B cell (primary cell): ENCODE measurements at regions not wholly inside any gene's neighbourhood (a gene's known extent, or its start where the extent isn't known, plus 50 kb on each side); places are given as distances from the start of the nearest gene placed in this dataset.

Source experiments
- ATAC-seq: fragments of 200-7000 bp; cut with Tn5 transposase; one replicate; pipeline ENCODE4 v1.10.0; 2021; ENCODE audit warnings: low read depth, mild to moderate bottlenecking, moderate number of reproducible peaks, moderate library complexity
- CTCF ChIA-PET: fragments of 350-600 bp; sonication (Branson Sonifier 250); formaldehyde crosslinking; loops from one replicate; lab custom pipeline; 2021; ENCODE audit warnings: antibody characterized with exemption, inconsistent platforms; lab: Charles Lee
- POLR2A ChIA-PET: fragments of 350-600 bp; sonication (Branson Sonifier 250); formaldehyde crosslinking; loops from one replicate; lab custom pipeline; 2021; ENCODE audit warnings: antibody characterized with exemption; lab: Charles Lee
- DNase-seq: peaks from one replicate; pipeline ENCODE4 v3.0.0; 2013
- H2AFZ ChIP-seq: 2 replicates; pipeline ENCODE4 v1.6.1; 2012; ENCODE audit warnings: mild to moderate bottlenecking, low read depth, low read length; ENCODE audit not compliant: insufficient read depth, poor library complexity, severe bottlenecking
- H3K27ac ChIP-seq, 2 donors: 1 replicate in 1 of 2; 2 replicates in 1 of 2; pipeline ENCODE4 v1.5.1; 2012 to 2013; ENCODE audit warnings: low read length in 2 of 2, mild to moderate bottlenecking in 2 of 2, moderate library complexity in 1 of 2
- H3K27me3 ChIP-seq, 4 experiments: fragments of 200-600 bp in 1 of 4; sonication (generic) in 1 of 4; replicated peaks in 1 of 4; 1 replicate in 2 of 4; 2 replicates in 2 of 4; pipeline versions ENCODE4 v1.6.1 to v1.7.0; 2013 to 2016; ENCODE audit warnings: low read length in 3 of 4, mild to moderate bottlenecking in 2 of 4, mixed read lengths in 1 of 4, moderate library complexity in 1 of 4; ENCODE audit not compliant: insufficient read depth in 4 of 4, control insufficient read depth in 3 of 4; ENCODE audit errors: control extremely low read depth in 1 of 4
- H3K36me3 ChIP-seq, 2 experiments: replicated peaks in 1 of 2; 1 replicate in 1 of 2; 2 replicates in 1 of 2; pipeline versions ENCODE4 v1.6.1 to v1.7.1; 2013; ENCODE audit warnings: low read length in 1 of 2; ENCODE audit not compliant: insufficient read depth in 2 of 2, control insufficient read depth in 1 of 2; ENCODE audit errors: control extremely low read depth in 1 of 2, extremely low read depth in 1 of 2
- H3K4me1 ChIP-seq, 2 donors: fragments of 200-600 bp in 1 of 2; sonication (generic) in 1 of 2; 1 replicate in 1 of 2; 2 replicates in 1 of 2; pipeline versions ENCODE4 v1.5.1 to v1.6.1; 2013 to 2017; ENCODE audit warnings: low read length in 2 of 2; ENCODE audit not compliant: control insufficient read depth in 2 of 2, insufficient read depth in 2 of 2
- H3K4me2 ChIP-seq: replicated peaks from 2 replicates; pipeline ENCODE3; 2012; ENCODE audit warnings: mild to moderate bottlenecking, low read depth, low read length; ENCODE audit not compliant: poor library complexity, severe bottlenecking
- H3K4me3 ChIP-seq, 5 experiments: fragments of 200-600 bp in 1 of 5; sonication (generic) in 1 of 5; 1 replicate in 3 of 5; 2 replicates in 2 of 5; pipeline versions ENCODE4 v1.5.1 to v1.7.0; 2011 to 2016; ENCODE audit warnings: low read length in 4 of 5, mild to moderate bottlenecking in 4 of 5, low read depth in 2 of 5, control low read depth in 1 of 5, moderate library complexity in 1 of 5; ENCODE audit not compliant: insufficient read depth in 1 of 5; ENCODE audit errors: control extremely low read depth in 1 of 5, extremely low read depth in 1 of 5
- H3K79me2 ChIP-seq: fragments of 200-600 bp; sonication (generic); one replicate; pipeline ENCODE4 v1.6.0; 2016; ENCODE audit warnings: low read length; ENCODE audit not compliant: control insufficient read depth, insufficient read depth
- H3K9ac ChIP-seq: fragments of 200-600 bp; sonication (generic); 2 replicates; pipeline ENCODE4 v1.6.1; 2017; ENCODE audit warnings: mild to moderate bottlenecking, low read length, moderate library complexity
- H3K9me3 ChIP-seq, 3 donors: one replicate each; pipeline versions ENCODE4 v1.6.1 to v1.7.1; 2013; ENCODE audit warnings: low read length in 2 of 3; ENCODE audit not compliant: control insufficient read depth in 2 of 3, insufficient read depth in 1 of 3; ENCODE audit errors: control extremely low read depth in 1 of 3
- H4K20me1 ChIP-seq: 2 replicates; pipeline ENCODE4 v1.6.0; 2012; ENCODE audit warnings: mild to moderate bottlenecking, low read length; ENCODE audit not compliant: insufficient read depth, control insufficient read depth, poor library complexity, severe bottlenecking
- H3K27ac Mint-ChIP-seq: one replicate; pipeline ENCODE4 v1.8.0; 2021; ENCODE audit warnings: mixed read lengths
- H3K27me3 Mint-ChIP-seq: one replicate; pipeline ENCODE4 v1.8.0; 2021; ENCODE audit warnings: mixed read lengths
- H3K4me1 Mint-ChIP-seq: one replicate; pipeline ENCODE4 v1.8.0; 2021; ENCODE audit warnings: mixed read lengths
- H3K4me3 Mint-ChIP-seq: one replicate; pipeline ENCODE4 v1.8.0; 2021; ENCODE audit warnings: mixed read lengths
- H3K9me3 Mint-ChIP-seq: one replicate; pipeline ENCODE4 v1.8.0; 2022; ENCODE audit warnings: mixed read lengths; ENCODE audit not compliant: insufficient read depth
- EZH2 ChIP-seq: IDR thresholded peaks from 2 replicates; pipeline ENCODE4 v1.6.1; 2012; ENCODE audit warnings: borderline replicate concordance, low read depth, mild to moderate bottlenecking, moderate library complexity, low read length; ENCODE audit not compliant: insufficient read depth, poor library complexity, severe bottlenecking
- WGBS: methylation state at CpG from one replicate; pipeline ENCODE4 v1.1.5; 2013; ENCODE audit warnings: missing lambda C conversion rate; ENCODE audit not compliant: insufficient coverage; 5-methylcytosine and 5-hydroxymethylcytosine counted together
- intact Hi-C: fragments of 100-400 bp; cut with micrococcal nuclease; formaldehyde crosslinking; loops from one replicate; pipeline ENCODE4 v1.10.0; 2022
- TF ChIP-seq, protein P1 (sequence below): fragments of 200-600 bp; IDR thresholded peaks from one replicate; pipeline ENCODE4 v1.8.0; 2022; ENCODE audit warnings: antibody characterized with exemption, mild to moderate bottlenecking

GRCh38 chrX:22730542-22730941, 269.2 kb upstream of the DDX53 start:
- Histone ChIP-seq H3K4me3 (no peak overlapping the region), H4K20me1 (no peaks in the 10 kb centered on the region), H2AFZ (no peak overlapping the region), H3K27me3 (no peaks in the 10 kb centered on the region), H3K79me2 (no peaks in the 10 kb centered on the region), H3K27ac (no peak overlapping the region), H3K9ac (no peak overlapping the region), H3K9me3 (no peaks in the 10 kb centered on the region), H3K4me1 (no peaks in the 10 kb centered on the region), H3K36me3 (no peaks in the 10 kb centered on the region), H3K4me2 (no peak overlapping the region)
- DNase-seq (no peak), ATAC-seq (no peak)
- TF ChIP-seq, protein P1, sequence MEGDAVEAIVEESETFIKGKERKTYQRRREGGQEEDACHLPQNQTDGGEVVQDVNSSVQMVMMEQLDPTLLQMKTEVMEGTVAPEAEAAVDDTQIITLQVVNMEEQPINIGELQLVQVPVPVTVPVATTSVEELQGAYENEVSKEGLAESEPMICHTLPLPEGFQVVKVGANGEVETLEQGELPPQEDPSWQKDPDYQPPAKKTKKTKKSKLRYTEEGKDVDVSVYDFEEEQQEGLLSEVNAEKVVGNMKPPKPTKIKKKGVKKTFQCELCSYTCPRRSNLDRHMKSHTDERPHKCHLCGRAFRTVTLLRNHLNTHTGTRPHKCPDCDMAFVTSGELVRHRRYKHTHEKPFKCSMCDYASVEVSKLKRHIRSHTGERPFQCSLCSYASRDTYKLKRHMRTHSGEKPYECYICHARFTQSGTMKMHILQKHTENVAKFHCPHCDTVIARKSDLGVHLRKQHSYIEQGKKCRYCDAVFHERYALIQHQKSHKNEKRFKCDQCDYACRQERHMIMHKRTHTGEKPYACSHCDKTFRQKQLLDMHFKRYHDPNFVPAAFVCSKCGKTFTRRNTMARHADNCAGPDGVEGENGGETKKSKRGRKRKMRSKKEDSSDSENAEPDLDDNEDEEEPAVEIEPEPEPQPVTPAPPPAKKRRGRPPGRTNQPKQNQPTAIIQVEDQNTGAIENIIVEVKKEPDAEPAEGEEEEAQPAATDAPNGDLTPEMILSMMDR = no peak
- no peak for TF ChIP-seq EZH2
- H3K27ac Mint-ChIP-seq = no peak overlapping the region
- no peak overlapping the region for H3K4me3 Mint-ChIP-seq
- intact Hi-C loops = no loop called here
- H3K27me3 Mint-ChIP-seq = no peaks in the 10 kb centered on the region
- CTCF ChIA-PET = no interaction called here
- H3K4me1 Mint-ChIP-seq = no peaks in the 10 kb centered on the region
- POLR2A ChIA-PET = no interaction called here
- 96% methylated on average over 4 of the region's 6 CpGs for WGBS
- H3K9me3 Mint-ChIP-seq = no peaks in the 10 kb centered on the region

DNA sequence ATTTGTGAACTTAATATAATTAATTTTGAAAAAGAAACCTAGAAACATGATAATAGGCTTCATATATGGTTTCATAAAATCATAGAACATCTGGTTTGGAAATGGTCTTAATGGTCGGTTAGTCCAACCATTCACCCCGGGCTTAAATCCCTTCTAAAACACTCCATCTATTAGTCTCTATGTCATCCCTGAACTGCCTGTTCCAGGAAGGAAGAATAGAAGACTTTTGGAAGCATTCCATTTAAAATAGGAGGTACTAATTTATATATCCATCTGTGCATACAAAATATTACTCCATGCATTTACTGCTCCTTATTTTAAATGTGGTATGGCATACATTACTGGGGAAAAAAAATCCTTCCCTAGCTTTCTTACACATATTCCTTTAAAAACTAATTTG, 262.2 kb upstream of the DDX53 start:
- WGBS = no CpG with 5 or more reads among the region's 2 CpGs
- Histone ChIP-seq H4K20me1 (no peaks in the 10 kb centered on the region), H3K79me2 (no peaks in the 10 kb centered on the region), H3K9ac (no peak overlapping the region), H3K9me3 (no peaks in the 10 kb centered on the region), H3K36me3 (no peaks in the 10 kb centered on the region), H3K4me2 (no peak overlapping the region), H3K27me3 (no peaks in the 10 kb centered on the region), H3K4me3 (no peak overlapping the region), H3K27ac (no peak overlapping the region), H2AFZ (no peak overlapping the region), H3K4me1 (no peaks in the 10 kb centered on the region)
- CTCF ChIA-PET = interaction anchor here (0.8 kb wide), 1 partner anchor 11 kb away, joined by 3 read pairs; no protein-coding TSS in a partner anchor
- no peak for TF ChIP-seq EZH2
- TF ChIP-seq, protein P1 = no peak
- intact Hi-C loops = no loop called here
- H3K27ac Mint-ChIP-seq = no peak overlapping the region
- no peak overlapping the region for H3K4me3 Mint-ChIP-seq
- DNase-seq (no peak), ATAC-seq (no peak)
- POLR2A ChIA-PET = no interaction called here
- H3K4me1 Mint-ChIP-seq = no peaks in the 10 kb centered on the region
- no peaks in the 10 kb centered on the region for H3K27me3 Mint-ChIP-seq
- no peaks in the 10 kb centered on the region for H3K9me3 Mint-ChIP-seq
